ENCODE measurements at regions not wholly inside any gene's neighbourhood (a gene's known extent, or its start where the extent isn't known, plus 50 kb on each side); places are given as distances from the start of the nearest gene placed in this dataset.

DNA sequence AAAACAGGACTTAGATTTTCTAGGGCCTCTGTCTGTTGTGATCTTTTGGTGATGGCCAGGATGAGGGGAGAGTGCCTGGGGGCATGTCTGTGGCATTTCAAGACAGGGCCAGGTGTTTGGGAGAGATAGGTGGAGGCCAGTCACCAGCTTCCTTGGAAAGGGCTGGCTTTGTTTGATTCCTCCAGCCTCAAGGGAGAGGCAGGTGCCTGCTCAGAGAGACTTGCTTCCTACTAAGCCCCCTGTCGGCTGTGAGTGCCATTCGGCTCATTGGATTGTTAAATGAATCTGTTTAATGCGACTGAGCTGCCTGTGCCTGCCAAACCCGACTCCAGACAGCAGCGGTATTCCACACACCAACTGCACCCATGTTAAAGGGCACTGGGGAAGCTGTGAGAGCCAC, 304.1 kb upstream of the COBL start:
- no peak for DNase-seq (ENCODE audit: low read depth)
- H3K4me3 ChIP-seq (replicated peaks; ENCODE audit: low read depth, low read length) = no peak overlapping the region
- TF ChIP-seq, protein P1, sequence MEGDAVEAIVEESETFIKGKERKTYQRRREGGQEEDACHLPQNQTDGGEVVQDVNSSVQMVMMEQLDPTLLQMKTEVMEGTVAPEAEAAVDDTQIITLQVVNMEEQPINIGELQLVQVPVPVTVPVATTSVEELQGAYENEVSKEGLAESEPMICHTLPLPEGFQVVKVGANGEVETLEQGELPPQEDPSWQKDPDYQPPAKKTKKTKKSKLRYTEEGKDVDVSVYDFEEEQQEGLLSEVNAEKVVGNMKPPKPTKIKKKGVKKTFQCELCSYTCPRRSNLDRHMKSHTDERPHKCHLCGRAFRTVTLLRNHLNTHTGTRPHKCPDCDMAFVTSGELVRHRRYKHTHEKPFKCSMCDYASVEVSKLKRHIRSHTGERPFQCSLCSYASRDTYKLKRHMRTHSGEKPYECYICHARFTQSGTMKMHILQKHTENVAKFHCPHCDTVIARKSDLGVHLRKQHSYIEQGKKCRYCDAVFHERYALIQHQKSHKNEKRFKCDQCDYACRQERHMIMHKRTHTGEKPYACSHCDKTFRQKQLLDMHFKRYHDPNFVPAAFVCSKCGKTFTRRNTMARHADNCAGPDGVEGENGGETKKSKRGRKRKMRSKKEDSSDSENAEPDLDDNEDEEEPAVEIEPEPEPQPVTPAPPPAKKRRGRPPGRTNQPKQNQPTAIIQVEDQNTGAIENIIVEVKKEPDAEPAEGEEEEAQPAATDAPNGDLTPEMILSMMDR (IDR thresholded peaks at IDR 0.05; ENCODE audit: low read length, missing control alignments) = no peak

DNA sequence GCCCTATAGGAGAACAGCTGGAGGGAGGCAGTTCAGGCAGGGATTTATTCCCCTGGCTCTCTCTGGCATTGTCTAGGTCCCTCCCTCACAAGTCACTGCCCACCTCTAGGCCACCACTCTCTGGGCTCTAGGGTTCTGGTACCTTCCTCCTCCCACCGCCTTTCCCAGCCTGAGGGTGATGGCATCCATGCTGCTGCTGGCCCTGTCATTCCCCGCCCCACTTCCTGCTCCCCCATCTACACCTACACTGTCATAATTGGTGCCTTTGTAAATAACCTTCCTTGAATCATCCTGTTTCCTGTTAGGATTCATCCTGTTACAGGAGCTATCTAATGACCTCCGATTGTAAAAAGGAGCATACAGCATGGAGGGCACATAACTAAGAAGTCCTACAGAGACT, 303.3 kb upstream of the COBL start:
- TF ChIP-seq, protein P1 (IDR thresholded peaks at IDR 0.05; ENCODE audit: low read length, missing control alignments) = no peak
- DNase-seq (ENCODE audit: low read depth) = no peak
- no peak overlapping the region for H3K4me3 ChIP-seq (replicated peaks; ENCODE audit: low read depth, low read length)

DNA sequence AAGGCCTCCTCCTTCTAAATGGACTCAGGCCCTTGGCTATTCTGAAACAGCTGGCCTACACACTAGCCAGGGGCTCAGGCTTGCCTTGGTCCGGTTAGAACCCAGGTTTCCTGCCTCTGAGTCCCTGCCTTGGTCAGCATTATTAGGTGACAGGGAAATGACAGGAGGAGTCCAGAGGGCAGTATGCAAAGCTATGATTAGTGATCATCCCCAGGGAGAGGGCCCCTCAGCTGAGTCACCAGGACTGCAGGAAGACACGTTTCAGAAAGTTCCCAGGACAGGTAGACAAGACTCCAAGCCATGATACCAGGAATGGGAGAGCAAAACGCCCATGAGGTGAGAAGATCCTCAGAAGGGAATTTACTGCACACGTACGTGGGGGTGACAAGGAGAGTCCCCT, 301.1 kb upstream of the COBL start:
- TF ChIP-seq, protein P1 (IDR thresholded peaks at IDR 0.05; ENCODE audit: low read length, missing control alignments) = no peak
- DNase-seq (ENCODE audit: low read depth) = no peak
- H3K4me3 ChIP-seq (replicated peaks; ENCODE audit: low read depth, low read length) = no peak overlapping the region

DNA sequence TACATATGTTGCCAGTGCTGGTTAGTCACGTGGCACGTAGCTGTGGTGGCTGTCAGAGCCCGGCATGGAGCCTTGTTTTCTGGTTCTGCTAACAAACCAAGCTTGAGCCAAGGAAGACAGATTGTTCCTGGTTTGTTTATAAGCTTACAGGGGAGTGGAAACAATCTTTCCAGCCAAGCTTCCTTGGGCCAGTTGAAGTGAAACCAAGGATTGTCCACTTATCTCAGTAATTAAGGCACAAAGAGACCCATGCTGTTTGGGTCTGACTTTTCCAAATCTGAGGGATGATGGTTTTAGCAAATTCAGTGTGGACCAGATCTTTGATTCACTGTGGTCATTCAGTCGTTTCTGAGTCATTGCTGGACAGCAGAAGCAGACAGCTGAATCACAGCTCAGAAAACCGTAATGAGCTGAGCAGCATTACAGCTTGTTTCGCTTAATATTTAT, 297.3 kb upstream of the COBL start:
- no peak overlapping the region for H3K4me3 ChIP-seq (replicated peaks; ENCODE audit: low read depth, low read length)
- TF ChIP-seq, protein P1 (IDR thresholded peaks at IDR 0.05; ENCODE audit: low read length, missing control alignments) = no peak
- no peak for DNase-seq (ENCODE audit: low read depth)

DNA sequence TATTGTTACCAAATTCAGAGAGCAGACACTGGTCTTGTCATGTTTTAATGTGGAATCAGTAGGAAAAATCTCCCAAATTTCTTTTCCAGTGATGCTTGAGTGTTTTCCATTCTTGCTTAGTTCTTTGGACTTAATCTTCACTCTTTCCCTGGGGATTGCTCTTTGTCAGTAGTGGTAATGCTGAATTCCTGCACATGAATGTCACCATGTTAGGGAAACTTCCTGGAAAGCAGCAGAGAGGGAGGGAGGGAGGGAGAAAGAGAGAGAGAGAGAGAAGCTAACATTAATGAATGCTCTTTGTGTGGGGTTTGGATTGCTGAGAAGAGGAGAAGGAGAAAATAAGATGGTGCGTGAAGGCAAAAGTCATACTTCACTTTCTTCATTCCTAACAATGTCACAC, 295.3 kb upstream of the COBL start:
- no peak overlapping the region for H3K4me3 ChIP-seq (replicated peaks; ENCODE audit: low read depth, low read length)
- TF ChIP-seq, protein P1 (IDR thresholded peaks at IDR 0.05; ENCODE audit: low read length, missing control alignments) = no peak
- no peak for DNase-seq (ENCODE audit: low read depth)

DNA sequence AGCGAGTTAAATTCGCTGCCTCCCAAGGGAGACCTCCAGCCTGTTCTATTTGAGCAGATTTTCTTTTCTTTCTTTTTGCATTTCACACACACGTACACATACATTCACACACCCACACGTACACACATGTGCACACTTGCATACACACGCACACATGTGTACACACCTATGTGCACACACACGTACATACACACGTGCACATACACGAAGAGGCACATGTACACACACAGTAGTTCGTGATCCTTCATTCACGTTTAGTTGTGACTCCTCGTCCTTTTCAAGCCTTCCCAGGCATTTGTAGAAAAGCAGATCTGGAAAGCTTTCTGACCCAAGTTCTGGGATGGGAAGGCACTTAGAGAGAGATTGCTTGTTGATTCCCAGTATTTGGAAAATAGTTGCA, 290.8 kb upstream of the COBL start:
- TF ChIP-seq, protein P1 (IDR thresholded peaks at IDR 0.05; ENCODE audit: low read length, missing control alignments) = no peak
- no peak for DNase-seq (ENCODE audit: low read depth)

DNA sequence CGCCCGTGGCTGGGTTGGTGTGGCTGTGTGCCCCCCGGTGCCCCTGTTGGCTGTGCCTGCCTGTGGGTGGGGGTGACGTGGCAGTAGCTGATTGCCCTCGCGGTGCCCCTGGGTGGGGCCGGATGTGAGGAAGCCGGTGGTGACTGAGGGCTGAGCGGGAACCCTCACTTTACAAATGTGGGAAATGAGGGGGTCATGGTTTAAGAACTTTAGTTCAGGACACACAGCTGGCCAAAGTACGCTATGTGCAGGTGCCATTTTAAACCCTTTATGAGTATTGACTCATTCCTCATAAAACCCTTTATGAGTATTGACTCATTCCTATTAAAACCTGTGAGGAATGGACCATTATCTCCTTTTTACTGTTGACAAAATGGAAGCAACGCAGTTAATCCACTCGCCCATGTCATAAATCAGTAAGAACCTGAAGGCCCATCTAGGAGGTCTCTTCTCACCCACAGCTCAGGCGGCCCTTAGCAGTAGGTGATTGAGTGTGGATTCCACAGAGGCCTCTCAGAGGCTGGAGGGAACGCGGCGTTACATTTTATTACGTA, 290.1 kb upstream of the COBL start:
- H3K4me3 ChIP-seq (replicated peaks; ENCODE audit: low read depth, low read length) = no peak overlapping the region
- TF ChIP-seq, protein P1 (IDR thresholded peaks at IDR 0.05; ENCODE audit: low read length, missing control alignments) = no peak
- DNase-seq (ENCODE audit: low read depth) = no peak

More for the DNA sequence above, 290.8 kb upstream of the COBL start:
- H3K4me3 ChIP-seq (replicated peaks; ENCODE audit: low read depth, low read length) = no peak overlapping the region
